ENCODE measurements at regions not wholly inside any gene's neighbourhood (a gene's known extent, or its start where the extent isn't known, plus 50 kb on each side); places are given as distances from the start of the nearest gene placed in this dataset.

GRCh38 chr1:65691152-65691900 is 101.4 kb upstream of the PDE4B start:
- Histone ChIP-seq H3K4me1 (ENCODE audit: control insufficient read depth in 4 of 4, insufficient read depth in 4 of 4, low read length in 3 of 4) (peaks cover 0 to 8% (median 5%) of the 10 kb centered on the region in 4 donors), H3K36me3 (ENCODE audit: control insufficient read depth in 4 of 4, insufficient read depth in 3 of 4, low read depth in 1 of 4, low read length in 3 of 4) (no peaks in the 10 kb centered on the region), H3K27me3 (ENCODE audit: control insufficient read depth in 4 of 4, insufficient read depth in 4 of 4, low read length in 3 of 4) (no peaks in the 10 kb centered on the region), H3K4me3 (ENCODE audit: low read depth in 1 of 3, low read length in 3 of 3) (no peak overlapping the region), H3K27ac (ENCODE audit: low read depth in 1 of 2, low read length in 2 of 2) (no peak overlapping the region), H3K9ac (ENCODE audit: low read depth in 1 of 2, low read length in 2 of 2) (no peak overlapping the region), H3K9me3 (ENCODE audit: control insufficient read depth in 4 of 4, low read length in 3 of 4) (no peaks in the 10 kb centered on the region)
- TF ChIP-seq, protein P1, sequence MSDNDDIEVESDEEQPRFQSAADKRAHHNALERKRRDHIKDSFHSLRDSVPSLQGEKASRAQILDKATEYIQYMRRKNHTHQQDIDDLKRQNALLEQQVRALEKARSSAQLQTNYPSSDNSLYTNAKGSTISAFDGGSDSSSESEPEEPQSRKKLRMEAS (IDR thresholded peaks at IDR 0.05), result no peak
- TF ChIP-seq GABPA (IDR thresholded peaks at IDR 0.05 in 1 of 2, conservative IDR thresholded peaks at IDR 0.05 in 1 of 2), result no peak
- no peak for TF ChIP-seq YY1 (IDR thresholded peaks at IDR 0.05)
- 72% methylated on average over 6 of the region's 6 CpGs for WGBS
- no peak for DNase-seq (ENCODE audit: low spot score)

GRCh38 chr1:65691972-65692371 is 100.7 kb upstream of the PDE4B start:
- Histone ChIP-seq H3K4me1 (ENCODE audit: control insufficient read depth in 4 of 4, insufficient read depth in 4 of 4, low read length in 3 of 4) (peaks cover 0 to 8% (median 5%) of the 10 kb centered on the region in 4 donors), H3K9me3 (ENCODE audit: control insufficient read depth in 4 of 4, low read length in 3 of 4) (no peaks in the 10 kb centered on the region), H3K27me3 (ENCODE audit: control insufficient read depth in 4 of 4, insufficient read depth in 4 of 4, low read length in 3 of 4) (no peaks in the 10 kb centered on the region), H3K36me3 (ENCODE audit: control insufficient read depth in 4 of 4, insufficient read depth in 3 of 4, low read depth in 1 of 4, low read length in 3 of 4) (no peaks in the 10 kb centered on the region), H3K27ac (ENCODE audit: low read depth in 1 of 2, low read length in 2 of 2) (no peak overlapping the region), H3K4me3 (ENCODE audit: low read depth in 1 of 3, low read length in 3 of 3) (no peak overlapping the region), H3K9ac (ENCODE audit: low read depth in 1 of 2, low read length in 2 of 2) (no peak overlapping the region)
- 48% methylated on average over 3 of the region's 3 CpGs for WGBS
- TF ChIP-seq RXRA (IDR thresholded peaks at IDR 0.05), result peak; percentile 29 to 42
- TF ChIP-seq, protein P2, sequence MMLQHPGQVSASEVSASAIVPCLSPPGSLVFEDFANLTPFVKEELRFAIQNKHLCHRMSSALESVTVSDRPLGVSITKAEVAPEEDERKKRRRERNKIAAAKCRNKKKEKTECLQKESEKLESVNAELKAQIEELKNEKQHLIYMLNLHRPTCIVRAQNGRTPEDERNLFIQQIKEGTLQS (IDR thresholded peaks at IDR 0.05), result no peak
- DNase-seq (ENCODE audit: low spot score), result no peak

GRCh38 chr1:65694126-65694525 is 98.6 kb upstream of the PDE4B start:
- H3K9me3 ChIP-seq (ENCODE audit: control insufficient read depth in 4 of 4, low read length in 3 of 4), result no peaks in the 10 kb centered on the region
- TF ChIP-seq HNF4G (IDR thresholded peaks at IDR 0.05) (no peak), NR2F2 (IDR thresholded peaks at IDR 0.05) (no peak), GABPA (IDR thresholded peaks at IDR 0.05 in 1 of 2, conservative IDR thresholded peaks at IDR 0.05 in 1 of 2) (no peak), JUND (IDR thresholded peaks at IDR 0.05) (no peak)
- TF ChIP-seq, protein P2 (IDR thresholded peaks at IDR 0.05), result no peak
- DNase-seq (ENCODE audit: low spot score), result no peak
- no peaks in the 10 kb centered on the region for H3K36me3 ChIP-seq (ENCODE audit: control insufficient read depth in 4 of 4, insufficient read depth in 3 of 4, low read depth in 1 of 4, low read length in 3 of 4)
- no peaks in the 10 kb centered on the region for H3K27me3 ChIP-seq (ENCODE audit: control insufficient read depth in 4 of 4, insufficient read depth in 4 of 4, low read length in 3 of 4)
- H3K27ac ChIP-seq (ENCODE audit: low read depth in 1 of 2, low read length in 2 of 2), result no peak overlapping the region
- no peak overlapping the region for H3K4me3 ChIP-seq (ENCODE audit: low read depth in 1 of 3, low read length in 3 of 3)
- peaks cover 0 to 8% (median 0%) of the 10 kb centered on the region in 4 donors for H3K4me1 ChIP-seq (ENCODE audit: control insufficient read depth in 4 of 4, insufficient read depth in 4 of 4, low read length in 3 of 4)
- 88% methylated on average over 2 of the region's 2 CpGs for WGBS
- no peak overlapping the region for H3K9ac ChIP-seq (ENCODE audit: low read depth in 1 of 2, low read length in 2 of 2)

DNA sequence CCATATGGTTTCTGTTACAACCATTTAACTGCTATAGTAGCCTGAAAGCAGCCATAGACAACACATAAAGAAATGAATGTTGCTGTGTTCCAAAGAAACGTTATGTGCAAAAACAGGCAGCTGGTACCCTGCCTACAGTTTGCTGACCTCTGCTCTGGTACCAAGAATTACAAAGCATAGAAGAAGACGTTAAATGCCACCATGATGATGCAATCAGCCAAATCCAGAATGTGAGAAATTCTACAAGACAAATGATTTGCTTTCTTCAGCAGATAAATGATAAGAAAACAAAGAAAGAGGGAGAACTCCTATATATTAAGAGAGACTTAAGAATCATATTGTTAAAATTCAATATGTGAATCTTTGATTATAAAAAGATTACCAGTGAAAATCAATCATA is 97.8 kb upstream of the PDE4B start:
- Histone ChIP-seq H3K27ac (ENCODE audit: low read depth in 1 of 2, low read length in 2 of 2) (no peak overlapping the region), H3K4me1 (ENCODE audit: control insufficient read depth in 4 of 4, insufficient read depth in 4 of 4, low read length in 3 of 4) (peaks cover 0 to 8% (median 0%) of the 10 kb centered on the region in 4 donors), H3K27me3 (ENCODE audit: control insufficient read depth in 4 of 4, insufficient read depth in 4 of 4, low read length in 3 of 4) (no peaks in the 10 kb centered on the region), H3K9ac (ENCODE audit: low read depth in 1 of 2, low read length in 2 of 2) (no peak overlapping the region), H3K9me3 (ENCODE audit: control insufficient read depth in 4 of 4, low read length in 3 of 4) (no peaks in the 10 kb centered on the region), H3K4me3 (ENCODE audit: low read depth in 1 of 3, low read length in 3 of 3) (no peak overlapping the region), H3K36me3 (ENCODE audit: control insufficient read depth in 4 of 4, insufficient read depth in 3 of 4, low read depth in 1 of 4, low read length in 3 of 4) (no peaks in the 10 kb centered on the region)
- no peak for DNase-seq (ENCODE audit: low spot score)
- 63% methylated on average over 2 of the region's 2 CpGs for WGBS
- TF ChIP-seq GABPA (IDR thresholded peaks at IDR 0.05 in 1 of 2, conservative IDR thresholded peaks at IDR 0.05 in 1 of 2) (no peak), RXRA (IDR thresholded peaks at IDR 0.05) (no peak), NR2F2 (IDR thresholded peaks at IDR 0.05) (no peak), FOXA1 (IDR thresholded peaks at IDR 0.05) (no peak), RAD21 (IDR thresholded peaks at IDR 0.05) (no peak)
- TF ChIP-seq, protein P2 (IDR thresholded peaks at IDR 0.05), result no peak
- TF ChIP-seq, protein P3, sequence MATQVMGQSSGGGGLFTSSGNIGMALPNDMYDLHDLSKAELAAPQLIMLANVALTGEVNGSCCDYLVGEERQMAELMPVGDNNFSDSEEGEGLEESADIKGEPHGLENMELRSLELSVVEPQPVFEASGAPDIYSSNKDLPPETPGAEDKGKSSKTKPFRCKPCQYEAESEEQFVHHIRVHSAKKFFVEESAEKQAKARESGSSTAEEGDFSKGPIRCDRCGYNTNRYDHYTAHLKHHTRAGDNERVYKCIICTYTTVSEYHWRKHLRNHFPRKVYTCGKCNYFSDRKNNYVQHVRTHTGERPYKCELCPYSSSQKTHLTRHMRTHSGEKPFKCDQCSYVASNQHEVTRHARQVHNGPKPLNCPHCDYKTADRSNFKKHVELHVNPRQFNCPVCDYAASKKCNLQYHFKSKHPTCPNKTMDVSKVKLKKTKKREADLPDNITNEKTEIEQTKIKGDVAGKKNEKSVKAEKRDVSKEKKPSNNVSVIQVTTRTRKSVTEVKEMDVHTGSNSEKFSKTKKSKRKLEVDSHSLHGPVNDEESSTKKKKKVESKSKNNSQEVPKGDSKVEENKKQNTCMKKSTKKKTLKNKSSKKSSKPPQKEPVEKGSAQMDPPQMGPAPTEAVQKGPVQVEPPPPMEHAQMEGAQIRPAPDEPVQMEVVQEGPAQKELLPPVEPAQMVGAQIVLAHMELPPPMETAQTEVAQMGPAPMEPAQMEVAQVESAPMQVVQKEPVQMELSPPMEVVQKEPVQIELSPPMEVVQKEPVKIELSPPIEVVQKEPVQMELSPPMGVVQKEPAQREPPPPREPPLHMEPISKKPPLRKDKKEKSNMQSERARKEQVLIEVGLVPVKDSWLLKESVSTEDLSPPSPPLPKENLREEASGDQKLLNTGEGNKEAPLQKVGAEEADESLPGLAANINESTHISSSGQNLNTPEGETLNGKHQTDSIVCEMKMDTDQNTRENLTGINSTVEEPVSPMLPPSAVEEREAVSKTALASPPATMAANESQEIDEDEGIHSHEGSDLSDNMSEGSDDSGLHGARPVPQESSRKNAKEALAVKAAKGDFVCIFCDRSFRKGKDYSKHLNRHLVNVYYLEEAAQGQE (IDR thresholded peaks at IDR 0.05), result no peak
- TF ChIP-seq, protein P4, sequence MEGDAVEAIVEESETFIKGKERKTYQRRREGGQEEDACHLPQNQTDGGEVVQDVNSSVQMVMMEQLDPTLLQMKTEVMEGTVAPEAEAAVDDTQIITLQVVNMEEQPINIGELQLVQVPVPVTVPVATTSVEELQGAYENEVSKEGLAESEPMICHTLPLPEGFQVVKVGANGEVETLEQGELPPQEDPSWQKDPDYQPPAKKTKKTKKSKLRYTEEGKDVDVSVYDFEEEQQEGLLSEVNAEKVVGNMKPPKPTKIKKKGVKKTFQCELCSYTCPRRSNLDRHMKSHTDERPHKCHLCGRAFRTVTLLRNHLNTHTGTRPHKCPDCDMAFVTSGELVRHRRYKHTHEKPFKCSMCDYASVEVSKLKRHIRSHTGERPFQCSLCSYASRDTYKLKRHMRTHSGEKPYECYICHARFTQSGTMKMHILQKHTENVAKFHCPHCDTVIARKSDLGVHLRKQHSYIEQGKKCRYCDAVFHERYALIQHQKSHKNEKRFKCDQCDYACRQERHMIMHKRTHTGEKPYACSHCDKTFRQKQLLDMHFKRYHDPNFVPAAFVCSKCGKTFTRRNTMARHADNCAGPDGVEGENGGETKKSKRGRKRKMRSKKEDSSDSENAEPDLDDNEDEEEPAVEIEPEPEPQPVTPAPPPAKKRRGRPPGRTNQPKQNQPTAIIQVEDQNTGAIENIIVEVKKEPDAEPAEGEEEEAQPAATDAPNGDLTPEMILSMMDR (IDR thresholded peaks at IDR 0.05; ENCODE audit: low read depth, low read length, missing input control), result no peak
- TF ChIP-seq, protein P5, sequence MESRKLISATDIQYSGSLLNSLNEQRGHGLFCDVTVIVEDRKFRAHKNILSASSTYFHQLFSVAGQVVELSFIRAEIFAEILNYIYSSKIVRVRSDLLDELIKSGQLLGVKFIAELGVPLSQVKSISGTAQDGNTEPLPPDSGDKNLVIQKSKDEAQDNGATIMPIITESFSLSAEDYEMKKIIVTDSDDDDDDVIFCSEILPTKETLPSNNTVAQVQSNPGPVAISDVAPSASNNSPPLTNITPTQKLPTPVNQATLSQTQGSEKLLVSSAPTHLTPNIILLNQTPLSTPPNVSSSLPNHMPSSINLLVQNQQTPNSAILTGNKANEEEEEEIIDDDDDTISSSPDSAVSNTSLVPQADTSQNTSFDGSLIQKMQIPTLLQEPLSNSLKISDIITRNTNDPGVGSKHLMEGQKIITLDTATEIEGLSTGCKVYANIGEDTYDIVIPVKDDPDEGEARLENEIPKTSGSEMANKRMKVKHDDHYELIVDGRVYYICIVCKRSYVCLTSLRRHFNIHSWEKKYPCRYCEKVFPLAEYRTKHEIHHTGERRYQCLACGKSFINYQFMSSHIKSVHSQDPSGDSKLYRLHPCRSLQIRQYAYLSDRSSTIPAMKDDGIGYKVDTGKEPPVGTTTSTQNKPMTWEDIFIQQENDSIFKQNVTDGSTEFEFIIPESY (IDR thresholded peaks at IDR 0.05), result no peak
